ENCODE measurements at regions not wholly inside any gene's neighbourhood (a gene's known extent, or its start where the extent isn't known, plus 50 kb on each side); places are given as distances from the start of the nearest gene placed in this dataset.

- Histone ChIP-seq H3K4me2 (ENCODE audit: low read depth, low read length) (no peak overlapping the region), H3K27me3 (ENCODE audit: control insufficient read depth, insufficient read depth, low read length) (no peaks in the 10 kb centered on the region), H3K4me3 (ENCODE audit: insufficient read depth, low read depth, low read length) (no peak overlapping the region), H3K18ac (ENCODE audit: low read depth, low read length) (no peak overlapping the region), H3K9me3 (ENCODE audit: control insufficient read depth, insufficient read depth, low read length) (no peaks in the 10 kb centered on the region), H4K5ac (ENCODE audit: low read depth, low read length) (no peak overlapping the region), H2AK5ac (ENCODE audit: low read depth, low read length) (no peak overlapping the region), H3K79me1 (ENCODE audit: low read depth in 1 of 2, low read length in 2 of 2) (no peaks in the 10 kb centered on the region), H3K14ac (replicated peaks; ENCODE audit: low read depth, low read length) (no peak overlapping the region), H3K9ac (ENCODE audit: low read depth, low read length) (no peak overlapping the region), H3K56ac (ENCODE audit: extremely low read depth, insufficient read depth, low read length) (no peak overlapping the region), H3K9me1 (ENCODE audit: insufficient read depth, low read length) (no peaks in the 10 kb centered on the region), H3K36me3 (ENCODE audit: control insufficient read depth, insufficient read depth, low read length) (no peaks in the 10 kb centered on the region), H4K20me1 (ENCODE audit: insufficient read depth, low read length) (no peaks in the 10 kb centered on the region), H3K23ac (ENCODE audit: low read depth, low read length) (no peak overlapping the region), H3K4me1 (ENCODE audit: control insufficient read depth, insufficient read depth, low read length) (no peaks in the 10 kb centered on the region), H2BK15ac (ENCODE audit: low read depth, low read length) (no peak overlapping the region), H4K8ac (ENCODE audit: low read depth in 2 of 2, low read length in 2 of 2) (no peak overlapping the region), H2BK5ac (ENCODE audit: low read depth, low read length, poor library complexity, severe bottlenecking) (no peak overlapping the region), H4K91ac (ENCODE audit: insufficient read depth, low read depth, low read length) (no peak overlapping the region), H2AK9ac (replicated peaks; ENCODE audit: low read depth, low read length, poor library complexity) (no peak overlapping the region), H3K4ac (ENCODE audit: low read depth, low read length) (no peak overlapping the region), H2AFZ (replicated peaks; ENCODE audit: low read length, poor library complexity) (no peak overlapping the region), H3K27ac (ENCODE audit: insufficient read depth, low read length) (no peak overlapping the region), H2BK120ac (ENCODE audit: low read depth, low read length) (no peak overlapping the region), H2BK20ac (ENCODE audit: low read depth, low read length) (no peak overlapping the region)
- ATAC-seq (ENCODE audit: low read depth) (no peak), DNase-seq (no peak)
- 100% methylated on average over 1 of the region's 8 CpGs; no CpG with 5 or more reads in 1 of the 2 experiments for WGBS, 2 experiments (ENCODE audit: extremely low coverage in 2 of 2, insufficient read length in 1 of 2)
- in situ Hi-C loops (cut with MboI; ENCODE audit: low sequenced_read_pairs) (loop anchor here (25.0 kb wide), 1 partner anchor 769 kb away; no protein-coding TSS in a partner anchor), dilution Hi-C loops (cut with HindIII; ENCODE audit: low sequenced_read_pairs, unreplicated experiment) (no loop called here), intact Hi-C loops (cut with micrococcal nuclease) (no loop called here)
- no TSS peak for BruUV-seq (replicated peaks)
- CTCF ChIA-PET = no interaction called here
- no peak for TF ChIP-seq CHD1 (IDR thresholded peaks at IDR 0.05; ENCODE audit: low read depth, low read length)
- TF ChIP-seq MAFK (IDR thresholded peaks at IDR 0.05; ENCODE audit: low read depth, low read length) = no peak
- TF ChIP-seq CEBPB (IDR thresholded peaks at IDR 0.05; ENCODE audit: low read depth, low read length) = no peak
- no peak for TF ChIP-seq RCOR1 (IDR thresholded peaks at IDR 0.05; ENCODE audit: insufficient replicate concordance, low read length)
- TF ChIP-seq FOS (IDR thresholded peaks at IDR 0.05; ENCODE audit: low read depth, low read length) = no peak
- no peak for TF ChIP-seq MAZ (IDR thresholded peaks at IDR 0.05; ENCODE audit: borderline replicate concordance, low read depth, low read length)
- TF ChIP-seq SMC3 (IDR thresholded peaks at IDR 0.05; ENCODE audit: low read depth, low read length) = no peak
- no peak for TF ChIP-seq RFX5 (IDR thresholded peaks at IDR 0.05; ENCODE audit: low read depth, low read length)
- TF ChIP-seq, protein P1, sequence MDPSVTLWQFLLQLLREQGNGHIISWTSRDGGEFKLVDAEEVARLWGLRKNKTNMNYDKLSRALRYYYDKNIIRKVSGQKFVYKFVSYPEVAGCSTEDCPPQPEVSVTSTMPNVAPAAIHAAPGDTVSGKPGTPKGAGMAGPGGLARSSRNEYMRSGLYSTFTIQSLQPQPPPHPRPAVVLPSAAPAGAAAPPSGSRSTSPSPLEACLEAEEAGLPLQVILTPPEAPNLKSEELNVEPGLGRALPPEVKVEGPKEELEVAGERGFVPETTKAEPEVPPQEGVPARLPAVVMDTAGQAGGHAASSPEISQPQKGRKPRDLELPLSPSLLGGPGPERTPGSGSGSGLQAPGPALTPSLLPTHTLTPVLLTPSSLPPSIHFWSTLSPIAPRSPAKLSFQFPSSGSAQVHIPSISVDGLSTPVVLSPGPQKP (IDR thresholded peaks at IDR 0.05; ENCODE audit: borderline replicate concordance, low read depth, low read length) = no peak
- TF ChIP-seq NFE2L2 (IDR thresholded peaks at IDR 0.05; ENCODE audit: low read depth, low read length) = no peak
- TF ChIP-seq RAD21 (IDR thresholded peaks at IDR 0.05; ENCODE audit: low read length) = no peak
- no peak for TF ChIP-seq POLR2A (IDR thresholded peaks at IDR 0.05; ENCODE audit: low read depth, low read length)
- TF ChIP-seq, protein P2, sequence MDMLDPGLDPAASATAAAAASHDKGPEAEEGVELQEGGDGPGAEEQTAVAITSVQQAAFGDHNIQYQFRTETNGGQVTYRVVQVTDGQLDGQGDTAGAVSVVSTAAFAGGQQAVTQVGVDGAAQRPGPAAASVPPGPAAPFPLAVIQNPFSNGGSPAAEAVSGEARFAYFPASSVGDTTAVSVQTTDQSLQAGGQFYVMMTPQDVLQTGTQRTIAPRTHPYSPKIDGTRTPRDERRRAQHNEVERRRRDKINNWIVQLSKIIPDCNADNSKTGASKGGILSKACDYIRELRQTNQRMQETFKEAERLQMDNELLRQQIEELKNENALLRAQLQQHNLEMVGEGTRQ (IDR thresholded peaks at IDR 0.05; ENCODE audit: low read depth, low read length) = no peak
- no peak for TF ChIP-seq BHLHE40 (IDR thresholded peaks at IDR 0.05; ENCODE audit: low read depth, low read length)
- TF ChIP-seq MXI1 (IDR thresholded peaks at IDR 0.05; ENCODE audit: borderline replicate concordance, low read depth, low read length) = no peak
- TF ChIP-seq CTCF (conservative IDR thresholded peaks at IDR 0.05; ENCODE audit: low read depth, low read length) = no peak
- POLR2A ChIA-PET (ENCODE audit: unreplicated experiment) = no interaction called here
Measured at GRCh38 chr12:102730996-102731395, 186.0 kb downstream of the PAH start.
